ENCODE measurements at regions not wholly inside any gene's neighbourhood (a gene's known extent, or its start where the extent isn't known, plus 50 kb on each side); places are given as distances from the start of the nearest gene placed in this dataset.
"Not testable (repeated sequence)": the region's sequence is repeated elsewhere in the genome, so short reads cannot be mapped to it uniquely, and the experiment has no call there.

GRCh38 chr2:219737270-219737691 lies 109.9 kb downstream of the SLC4A3 start:
- Histone ChIP-seq H3K9me3 (ENCODE audit: control insufficient read depth, insufficient read depth, low read length) (no peaks in the 10 kb centered on the region), H3K4me1 (ENCODE audit: insufficient read depth, low read length) (peaks cover 12% of the 10 kb centered on the region), H3K9ac (ENCODE audit: low read depth, low read length) (no peak overlapping the region), H3K36me3 (ENCODE audit: insufficient read depth, low read length) (no peaks in the 10 kb centered on the region)

- H3K4me1 ChIP-seq (ENCODE audit: insufficient read depth, low read length): peaks cover 5% of the 10 kb centered on the region; the same call in 1 of the 2 replicates
- no peaks in the 10 kb centered on the region for H3K9me3 ChIP-seq (ENCODE audit: control insufficient read depth, insufficient read depth, low read length)
- no peaks in the 10 kb centered on the region for H3K36me3 ChIP-seq (ENCODE audit: insufficient read depth, low read length)
- H3K9ac ChIP-seq (ENCODE audit: low read depth, low read length): no peak overlapping the region
Observed at GRCh38 chr2:219739066-219739465, 111.6 kb downstream of the SLC4A3 start.

- no peak overlapping the region for H3K9ac ChIP-seq (ENCODE audit: low read depth, low read length)
- no peaks in the 10 kb centered on the region for H3K9me3 ChIP-seq (ENCODE audit: control insufficient read depth, insufficient read depth, low read length)
- H3K4me1 ChIP-seq (ENCODE audit: insufficient read depth, low read length): peaks cover 5% of the 10 kb centered on the region; the same call in 1 of the 2 replicates
- H3K36me3 ChIP-seq (ENCODE audit: insufficient read depth, low read length): no peaks in the 10 kb centered on the region
Observed at GRCh38 chr2:219739866-219740440, 112.5 kb downstream of the SLC4A3 start.

GRCh38 chr2:219743548-219743947 lies 116.1 kb downstream of the SLC4A3 start:
- H3K4me1 ChIP-seq (ENCODE audit: insufficient read depth, low read length): peaks cover 5% of the 10 kb centered on the region; the same call in 1 of the 2 replicates
- no peaks in the 10 kb centered on the region for H3K36me3 ChIP-seq (ENCODE audit: insufficient read depth, low read length)
- no peak overlapping the region for H3K9ac ChIP-seq (ENCODE audit: low read depth, low read length)
- no peaks in the 10 kb centered on the region for H3K9me3 ChIP-seq (ENCODE audit: control insufficient read depth, insufficient read depth, low read length)

- Histone ChIP-seq H3K36me3 (ENCODE audit: insufficient read depth, low read length) (no peaks in the 10 kb centered on the region), H3K4me1 (ENCODE audit: insufficient read depth, low read length) (peaks cover 5% of the 10 kb centered on the region; the same call in 1 of the 2 replicates), H3K9me3 (ENCODE audit: control insufficient read depth, insufficient read depth, low read length) (no peaks in the 10 kb centered on the region), H3K9ac (ENCODE audit: low read depth, low read length) (no peak overlapping the region)
Observed at GRCh38 chr2:219744066-219744465, 116.6 kb downstream of the SLC4A3 start.

- Histone ChIP-seq H3K9me3 (ENCODE audit: control insufficient read depth, insufficient read depth, low read length) (no peaks in the 10 kb centered on the region), H3K9ac (ENCODE audit: low read depth, low read length) (no peak overlapping the region), H3K36me3 (ENCODE audit: insufficient read depth, low read length) (no peaks in the 10 kb centered on the region), H3K4me1 (ENCODE audit: insufficient read depth, low read length) (no peaks in the 10 kb centered on the region)
Observed at GRCh38 chr2:219744600-219744999, 117.2 kb downstream of the SLC4A3 start.

DNA sequence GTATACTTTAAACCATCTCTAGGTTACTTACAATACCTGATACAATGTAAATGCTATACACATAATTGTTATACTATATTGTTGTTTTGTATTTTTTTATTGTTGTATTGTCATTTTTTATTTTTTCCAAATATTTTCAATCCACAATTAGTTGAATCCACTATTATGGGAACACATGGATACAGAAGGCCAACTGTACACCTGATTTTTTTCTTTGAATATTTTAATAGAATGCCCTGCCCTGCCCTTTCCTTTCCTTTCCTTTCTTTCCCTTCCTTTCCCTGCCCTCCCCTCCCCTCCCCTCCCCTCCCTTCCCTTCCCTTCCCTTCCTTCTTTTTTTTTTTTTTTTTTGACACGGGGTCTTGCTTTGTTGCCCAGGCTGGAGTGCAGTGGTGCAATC lies 120.2 kb downstream of the SLC4A3 start:
- no peaks in the 10 kb centered on the region for H3K36me3 ChIP-seq (ENCODE audit: insufficient read depth, low read length)
- no peaks in the 10 kb centered on the region for H3K4me1 ChIP-seq (ENCODE audit: insufficient read depth, low read length)
- H3K9ac ChIP-seq (ENCODE audit: low read depth, low read length): no peak overlapping the region
- H3K9me3 ChIP-seq (ENCODE audit: control insufficient read depth, insufficient read depth, low read length): no peaks in the 10 kb centered on the region

DNA sequence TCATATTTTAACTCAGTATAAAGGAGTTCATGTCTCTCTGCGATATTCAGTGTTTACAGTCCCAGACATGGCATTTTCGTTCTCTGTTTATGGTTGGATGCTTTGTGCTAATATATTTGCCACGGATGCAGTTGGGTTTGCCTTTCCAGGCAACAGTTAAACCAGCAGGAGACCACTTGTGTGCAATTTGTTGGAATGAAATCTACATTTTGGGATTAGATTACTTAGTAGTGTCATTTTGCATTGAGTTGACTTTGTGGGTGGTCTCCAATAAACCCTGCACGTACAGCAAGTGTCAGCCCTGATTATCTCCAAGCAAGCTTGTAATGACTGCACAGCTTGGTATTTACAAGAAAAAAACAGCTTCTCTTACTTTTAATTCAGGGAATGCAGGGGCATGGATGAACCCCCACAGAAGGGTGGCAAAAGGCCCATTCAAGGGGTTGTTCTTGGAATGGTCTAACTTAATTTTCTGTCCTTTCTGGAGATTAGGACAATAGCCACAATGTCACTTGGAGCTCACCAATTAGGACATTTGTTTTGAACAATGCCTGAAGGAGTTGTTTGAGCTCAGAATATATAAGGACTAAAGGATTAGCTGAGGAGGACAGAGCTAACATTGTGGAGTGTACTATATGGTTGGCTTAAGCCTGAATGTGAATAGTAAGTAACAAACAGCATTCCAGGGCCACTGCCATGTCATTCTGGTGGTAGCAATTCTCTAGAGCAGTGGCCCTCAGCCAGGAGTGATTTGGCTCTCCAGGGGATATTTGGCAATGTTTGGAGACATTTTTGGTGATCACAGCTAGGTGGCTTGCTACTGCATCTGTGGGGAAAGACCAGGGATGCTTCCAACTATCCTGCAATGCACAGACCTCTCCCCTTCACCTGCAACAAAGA lies 121.5 kb downstream of the SLC4A3 start:
- no peak overlapping the region for H3K9ac ChIP-seq (ENCODE audit: low read depth, low read length)
- no peaks in the 10 kb centered on the region for H3K4me1 ChIP-seq (ENCODE audit: insufficient read depth, low read length)
- H3K9me3 ChIP-seq (ENCODE audit: control insufficient read depth, insufficient read depth, low read length): no peaks in the 10 kb centered on the region
- no peaks in the 10 kb centered on the region for H3K36me3 ChIP-seq (ENCODE audit: insufficient read depth, low read length)

DNA sequence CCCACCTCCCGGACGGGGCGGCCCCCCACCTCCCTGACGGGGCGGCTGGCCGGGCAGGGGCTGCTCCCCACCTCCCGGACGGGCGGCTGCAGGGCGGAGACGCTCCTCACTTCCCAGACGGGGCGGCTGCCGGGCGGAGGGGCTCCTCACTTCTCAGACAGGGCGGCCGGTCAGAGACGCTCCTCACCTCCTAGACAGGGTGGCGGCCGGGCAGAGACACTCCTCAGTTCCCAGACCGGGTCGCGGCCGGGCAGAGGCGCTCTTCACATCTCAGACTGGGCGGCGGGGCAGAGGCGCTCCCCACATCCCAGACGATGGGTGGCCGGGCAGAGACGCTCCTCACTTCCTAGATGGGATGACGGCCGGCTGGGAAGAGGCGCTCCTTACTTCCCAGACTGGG lies 123.7 kb downstream of the SLC4A3 start:
- not testable (repeated sequence) for H3K36me3 ChIP-seq (ENCODE audit: insufficient read depth, low read length); H3K9me3 ChIP-seq (ENCODE audit: control insufficient read depth, insufficient read depth, low read length); H3K9ac ChIP-seq (ENCODE audit: low read depth, low read length); H3K4me1 ChIP-seq (ENCODE audit: insufficient read depth, low read length)

DNA sequence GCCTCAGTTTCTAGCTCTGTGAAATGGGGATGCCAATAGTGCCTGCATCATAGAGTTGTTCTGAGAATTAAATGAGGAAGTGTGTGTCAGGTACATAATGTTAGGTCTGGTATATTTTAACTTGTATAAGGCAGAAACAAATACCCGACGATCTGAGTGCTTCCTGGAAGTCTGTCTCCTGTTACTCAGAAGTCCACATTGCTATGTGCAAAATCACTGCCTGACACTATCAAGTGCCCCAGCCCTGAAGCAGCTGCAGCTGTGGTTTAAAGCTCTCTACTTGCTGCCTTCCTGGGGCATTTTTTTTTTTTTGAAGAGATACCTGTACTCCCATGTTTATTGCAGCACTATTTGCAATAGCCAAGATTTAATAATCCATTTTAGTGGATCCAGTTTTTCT lies 125.3 kb downstream of the SLC4A3 start:
- no peaks in the 10 kb centered on the region for H3K4me1 ChIP-seq (ENCODE audit: insufficient read depth, low read length)
- H3K9me3 ChIP-seq (ENCODE audit: control insufficient read depth, insufficient read depth, low read length): no peaks in the 10 kb centered on the region
- no peak overlapping the region for H3K9ac ChIP-seq (ENCODE audit: low read depth, low read length)
- no peaks in the 10 kb centered on the region for H3K36me3 ChIP-seq (ENCODE audit: insufficient read depth, low read length)

DNA sequence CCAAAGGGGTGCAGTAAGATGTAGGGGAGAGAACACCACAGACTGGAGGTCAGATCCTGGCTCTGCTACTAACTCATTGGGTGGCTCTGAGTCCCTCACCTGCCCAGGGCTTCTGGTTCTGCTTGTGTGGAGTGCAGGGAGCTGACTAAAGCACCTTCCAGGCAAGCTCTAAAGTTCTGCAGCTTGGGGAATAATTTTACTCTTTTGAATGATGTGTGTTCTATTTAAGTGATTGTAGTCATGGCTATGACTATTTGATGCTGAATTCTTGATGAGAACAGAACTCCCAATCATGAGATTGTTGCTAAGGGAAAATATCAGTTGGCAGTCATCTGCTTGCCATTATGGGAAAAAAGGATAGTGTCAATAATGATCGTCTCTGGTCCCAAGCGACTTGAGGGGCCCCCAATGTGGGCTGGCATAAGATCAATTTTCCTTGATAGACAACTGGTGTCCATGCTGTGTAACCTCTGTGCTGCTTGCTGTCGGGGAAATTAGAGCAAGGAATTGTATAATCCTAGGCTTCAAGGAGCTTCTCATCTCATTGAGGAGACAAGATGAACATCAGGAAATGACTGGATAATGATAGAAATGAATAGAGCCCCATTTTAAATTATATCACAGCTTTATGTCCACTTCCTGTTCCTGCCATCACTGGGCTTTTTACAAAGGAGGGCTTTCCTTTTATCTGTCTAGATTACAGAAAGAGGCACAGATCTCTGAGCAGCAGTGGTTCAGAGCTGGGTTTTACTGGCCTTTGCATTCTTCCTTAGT lies 131.7 kb downstream of the SLC4A3 start:
- Histone ChIP-seq H3K9ac (ENCODE audit: low read depth, low read length) (no peak overlapping the region), H3K36me3 (ENCODE audit: insufficient read depth, low read length) (no peaks in the 10 kb centered on the region), H3K4me1 (ENCODE audit: insufficient read depth, low read length) (no peaks in the 10 kb centered on the region), H3K9me3 (ENCODE audit: control insufficient read depth, insufficient read depth, low read length) (no peaks in the 10 kb centered on the region)

- Histone ChIP-seq H3K36me3 (ENCODE audit: insufficient read depth, low read length) (no peaks in the 10 kb centered on the region), H3K9ac (ENCODE audit: low read depth, low read length) (no peak overlapping the region), H3K9me3 (ENCODE audit: control insufficient read depth, insufficient read depth, low read length) (no peaks in the 10 kb centered on the region), H3K4me1 (ENCODE audit: insufficient read depth, low read length) (no peaks in the 10 kb centered on the region)
Observed at GRCh38 chr2:219759801-219760200, 132.4 kb downstream of the SLC4A3 start.

- no peak overlapping the region for H3K9ac ChIP-seq (ENCODE audit: low read depth, low read length)
- H3K36me3 ChIP-seq (ENCODE audit: insufficient read depth, low read length): no peaks in the 10 kb centered on the region
- H3K4me1 ChIP-seq (ENCODE audit: insufficient read depth, low read length): no peaks in the 10 kb centered on the region
- H3K9me3 ChIP-seq (ENCODE audit: control insufficient read depth, insufficient read depth, low read length): no peaks in the 10 kb centered on the region
Observed at GRCh38 chr2:219765231-219765911, 137.9 kb downstream of the SLC4A3 start.

GRCh38 chr2:219766658-219767057 lies 139.2 kb downstream of the SLC4A3 start:
- Histone ChIP-seq H3K4me1 (ENCODE audit: insufficient read depth, low read length) (no peaks in the 10 kb centered on the region), H3K36me3 (ENCODE audit: insufficient read depth, low read length) (no peaks in the 10 kb centered on the region), H3K9me3 (ENCODE audit: control insufficient read depth, insufficient read depth, low read length) (no peaks in the 10 kb centered on the region), H3K9ac (ENCODE audit: low read depth, low read length) (no peak overlapping the region)

All from ES-I3 (cell line).